Endothelial cell of umbilical vein (primary cell): ENCODE measurements at regions not wholly inside any gene's neighbourhood (a gene's known extent, or its start where the extent isn't known, plus 50 kb on each side); places are given as distances from the start of the nearest gene placed in this dataset.

ENCODE experiments used
- BruUV-seq: library from RNA; stranded (reverse); fragments of 400-500 nt; replicated peaks from 2 replicates; lab custom pipeline; 2021; lab: Mats Ljungman, UMichigan
- CTCF ChIA-PET: fragments of 300-600, 350-600 bp; sonication (Branson Sonifier 250); formaldehyde crosslinking; loops from one replicate; lab custom pipeline; 2021; ENCODE audit warnings: antibody characterized with exemption, inconsistent platforms; lab: Charles Lee
- POLR2A ChIA-PET: fragments of 300-600, 350-600 bp; sonication (Branson Sonifier 250); formaldehyde crosslinking; loops from one replicate; lab custom pipeline; 2021; ENCODE audit warnings: antibody characterized with exemption, inconsistent platforms; lab: Charles Lee
- DNase-seq: peaks from one replicate; pipeline ENCODE4 v3.0.0-alpha.2; 2011; ENCODE audit warnings: low read depth, low spot score
- FAIRE-seq: peaks from 2 replicates; lab custom pipeline; 2011; peaks lifted over from hg19 to GRCh38; lab: Jason Lieb, UNC
- H2AFZ ChIP-seq: 2 replicates; pipeline ENCODE4 v1.6.0; 2012; ENCODE audit warnings: low read depth, low read length, control low read depth, inconsistent platforms
- H3K27ac ChIP-seq: 2 replicates; pipeline ENCODE4 v1.5.1; 2011; ENCODE audit warnings: low read depth, mild to moderate bottlenecking, control low read depth, low read length, moderate library complexity; ENCODE audit not compliant: insufficient read depth
- H3K27me3 ChIP-seq, 2 experiments: 2 replicates each; pipeline versions ENCODE4 v1.6.0 to v1.6.1; 2011; ENCODE audit warnings: low read length in 2 of 2, mixed read lengths in 1 of 2; ENCODE audit not compliant: control insufficient read depth in 2 of 2, insufficient read depth in 2 of 2
- H3K36me3 ChIP-seq, 2 experiments: 2 replicates in 1 of 2; 3 replicates in 1 of 2; pipeline ENCODE4 v1.5.1; 2011; ENCODE audit warnings: low read length in 2 of 2, mild to moderate bottlenecking in 1 of 2, moderate library complexity in 1 of 2; ENCODE audit not compliant: control insufficient read depth in 2 of 2, insufficient read depth in 2 of 2; ENCODE audit errors: extremely low read depth in 1 of 2
- H3K4me1 ChIP-seq: 3 replicates; pipeline ENCODE4 v1.5.1; 2011; ENCODE audit warnings: mild to moderate bottlenecking, low read length; ENCODE audit not compliant: control insufficient read depth, insufficient read depth; ENCODE audit errors: extremely low read depth
- H3K4me2 ChIP-seq: 2 replicates; pipeline ENCODE4 v1.6.1; 2011; ENCODE audit warnings: low read length, control low read depth, mixed read lengths; ENCODE audit not compliant: insufficient read depth
- H3K4me3 ChIP-seq, 3 experiments: fragments of 200-600 bp in 1 of 3; sonication (generic), shearing (Covaris generic) in 1 of 3; replicated peaks in 1 of 3; 2 replicates each; pipeline ENCODE4 v1.5.1; 2011 to 2016; ENCODE audit warnings: control low read depth in 3 of 3, low read length in 3 of 3, mild to moderate bottlenecking in 2 of 3, inconsistent platforms in 1 of 3, low read depth in 1 of 3, moderate library complexity in 1 of 3; ENCODE audit not compliant: insufficient read depth in 1 of 3
- H3K79me2 ChIP-seq: 2 replicates; pipeline ENCODE4 v1.6.0; 2012; ENCODE audit warnings: low read length, inconsistent platforms; ENCODE audit not compliant: control insufficient read depth, insufficient read depth
- H3K9ac ChIP-seq: replicated peaks from 2 replicates; pipeline ENCODE3; 2011; ENCODE audit warnings: low read length, control low read depth; ENCODE audit not compliant: insufficient read depth; ENCODE audit errors: extremely low read depth
- H3K9me1 ChIP-seq: replicated peaks from 3 replicates; pipeline ENCODE4 v1.6.0; 2011; ENCODE audit warnings: mild to moderate bottlenecking, low read length; ENCODE audit not compliant: control insufficient read depth, insufficient read depth; ENCODE audit errors: extremely low read depth
- H3K9me3 ChIP-seq: replicated peaks from 2 replicates; pipeline ENCODE4 v1.5.1; 2012; ENCODE audit warnings: low read length, inconsistent platforms; ENCODE audit not compliant: control insufficient read depth, insufficient read depth
- H4K20me1 ChIP-seq: replicated peaks from 2 replicates; pipeline ENCODE3; 2011; ENCODE audit warnings: mild to moderate bottlenecking, low read length; ENCODE audit not compliant: control insufficient read depth, insufficient read depth; ENCODE audit errors: extremely low read depth
- EZH2 ChIP-seq: IDR thresholded peaks from 2 replicates; pipeline ENCODE4 v1.6.1; 2012; ENCODE audit warnings: borderline replicate concordance, low read depth, mild to moderate bottlenecking, moderate library complexity, low read length, inconsistent platforms; ENCODE audit not compliant: severe bottlenecking
- FOS ChIP-seq: IDR thresholded peaks from 2 replicates; pipeline ENCODE4 v1.6.1; 2011; ENCODE audit warnings: mild to moderate bottlenecking, low read length, moderate library complexity, borderline replicate concordance; ENCODE audit not compliant: insufficient read depth
- GATA2 ChIP-seq: IDR thresholded peaks from 2 replicates; pipeline ENCODE4 v1.7.0; 2011; ENCODE audit warnings: low read depth, mild to moderate bottlenecking, moderate library complexity, mixed read lengths, low read length; ENCODE audit not compliant: insufficient read length, insufficient read depth
- JUN ChIP-seq: IDR thresholded peaks from 2 replicates; pipeline ENCODE4 v1.6.1; 2011; ENCODE audit warnings: borderline replicate concordance, low read depth; ENCODE audit not compliant: insufficient read length, insufficient read depth
- MYC ChIP-seq: IDR thresholded peaks from one replicate; pipeline ENCODE4 v1.6.1; 2011; ENCODE audit warnings: mild to moderate bottlenecking, low read depth, low read length
- POLR2A ChIP-seq: IDR thresholded peaks from 2 replicates; pipeline ENCODE4 v1.6.1; 2012; ENCODE audit warnings: low read depth, mild to moderate bottlenecking, control low read depth, low read length
- POLR2AphosphoS5 ChIP-seq: IDR thresholded peaks from 2 replicates; pipeline ENCODE4 v1.6.1; 2012; ENCODE audit warnings: low read depth, mild to moderate bottlenecking, control low read depth, low read length, moderate library complexity; ENCODE audit not compliant: insufficient read depth
- dilution Hi-C: fragments of 300-500 bp; cut with MboI; formaldehyde crosslinking; loops from one replicate; pipeline ENCODE4 v1.15.0; 2019; ENCODE audit warnings: low sequenced_read_pairs; ENCODE audit not compliant: extremely low pct_ligation_motif_present
- intact Hi-C: fragments of 100-400 bp; cut with micrococcal nuclease; formaldehyde crosslinking; loops from one replicate; pipeline ENCODE4 v1.10.0; 2022
- TF ChIP-seq, protein P1 (sequence below), 2 donors: IDR thresholded peaks; 1 replicate in 1 of 2; 2 replicates in 1 of 2; pipeline ENCODE4 v1.5.1; 2011; ENCODE audit warnings: low read length in 2 of 2, mild to moderate bottlenecking in 2 of 2, moderate library complexity in 2 of 2, control low read depth in 1 of 2, inconsistent platforms in 1 of 2, low read depth in 1 of 2; ENCODE audit not compliant: insufficient read depth in 1 of 2; ENCODE audit errors: extremely low read depth in 1 of 2
- TF ChIP-seq, protein P2 (sequence below): IDR thresholded peaks from 2 replicates; pipeline ENCODE4 v1.6.1; 2011; ENCODE audit not compliant: insufficient read depth, insufficient read length

DNA sequence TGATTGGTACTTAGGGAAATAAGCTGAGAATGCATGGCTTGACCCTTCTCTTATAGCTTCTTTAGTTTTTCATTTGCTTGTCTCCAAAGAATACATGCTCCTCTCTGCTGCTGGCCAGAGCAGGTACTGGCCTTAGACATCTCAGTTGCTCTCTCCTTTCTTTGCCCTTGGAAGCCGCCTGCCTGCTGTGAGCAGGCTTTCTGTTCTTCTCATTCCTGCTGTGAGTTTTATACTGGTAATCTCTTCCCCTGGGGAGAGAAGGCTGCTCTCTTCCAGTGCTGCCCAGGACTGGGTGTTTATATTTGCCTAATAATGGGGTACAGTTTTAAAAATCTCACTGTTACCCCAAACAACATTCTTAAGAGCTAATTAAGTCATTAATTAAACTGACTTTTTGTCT lies 323.5 kb upstream of the LRRC7 start:
- ChIA-PET CTCF (no interaction called here), POLR2A (no interaction called here)
- Histone ChIP-seq H4K20me1 (no peaks in the 10 kb centered on the region), H3K9me3 (no peaks in the 10 kb centered on the region), H3K36me3 (no peaks in the 10 kb centered on the region), H3K9me1 (no peaks in the 10 kb centered on the region), H3K27ac (no peak overlapping the region), H3K79me2 (no peaks in the 10 kb centered on the region), H3K4me2 (no peak overlapping the region), H2AFZ (no peak overlapping the region), H3K4me1 (no peaks in the 10 kb centered on the region), H3K9ac (no peak overlapping the region), H3K4me3 (no peak overlapping the region), H3K27me3 (no peaks in the 10 kb centered on the region)
- dilution Hi-C loops (no loop called here), intact Hi-C loops (no loop called here)
- no peak for DNase-seq
- TF ChIP-seq MYC = no peak
- no peak for TF ChIP-seq EZH2
- TF ChIP-seq GATA2 = no peak
- TF ChIP-seq POLR2A = no peak
- no peak for TF ChIP-seq POLR2AphosphoS5
- TF ChIP-seq FOS = no peak
- TF ChIP-seq, protein P1, sequence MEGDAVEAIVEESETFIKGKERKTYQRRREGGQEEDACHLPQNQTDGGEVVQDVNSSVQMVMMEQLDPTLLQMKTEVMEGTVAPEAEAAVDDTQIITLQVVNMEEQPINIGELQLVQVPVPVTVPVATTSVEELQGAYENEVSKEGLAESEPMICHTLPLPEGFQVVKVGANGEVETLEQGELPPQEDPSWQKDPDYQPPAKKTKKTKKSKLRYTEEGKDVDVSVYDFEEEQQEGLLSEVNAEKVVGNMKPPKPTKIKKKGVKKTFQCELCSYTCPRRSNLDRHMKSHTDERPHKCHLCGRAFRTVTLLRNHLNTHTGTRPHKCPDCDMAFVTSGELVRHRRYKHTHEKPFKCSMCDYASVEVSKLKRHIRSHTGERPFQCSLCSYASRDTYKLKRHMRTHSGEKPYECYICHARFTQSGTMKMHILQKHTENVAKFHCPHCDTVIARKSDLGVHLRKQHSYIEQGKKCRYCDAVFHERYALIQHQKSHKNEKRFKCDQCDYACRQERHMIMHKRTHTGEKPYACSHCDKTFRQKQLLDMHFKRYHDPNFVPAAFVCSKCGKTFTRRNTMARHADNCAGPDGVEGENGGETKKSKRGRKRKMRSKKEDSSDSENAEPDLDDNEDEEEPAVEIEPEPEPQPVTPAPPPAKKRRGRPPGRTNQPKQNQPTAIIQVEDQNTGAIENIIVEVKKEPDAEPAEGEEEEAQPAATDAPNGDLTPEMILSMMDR (IDR thresholded peaks at IDR 0.05; ENCODE audit: extremely low read depth in 1 of 2, insufficient read depth in 1 of 2, low read depth in 1 of 2, low read length in 2 of 2) = no peak
- TF ChIP-seq, protein P2, sequence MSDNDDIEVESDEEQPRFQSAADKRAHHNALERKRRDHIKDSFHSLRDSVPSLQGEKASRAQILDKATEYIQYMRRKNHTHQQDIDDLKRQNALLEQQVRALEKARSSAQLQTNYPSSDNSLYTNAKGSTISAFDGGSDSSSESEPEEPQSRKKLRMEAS = no peak
- TF ChIP-seq JUN = no peak
- no peak for FAIRE-seq
- BruUV-seq = no TSS peak
